ENCODE measurements at regions not wholly inside any gene's neighbourhood (a gene's known extent, or its start where the extent isn't known, plus 50 kb on each side); places are given as distances from the start of the nearest gene placed in this dataset.

DNA sequence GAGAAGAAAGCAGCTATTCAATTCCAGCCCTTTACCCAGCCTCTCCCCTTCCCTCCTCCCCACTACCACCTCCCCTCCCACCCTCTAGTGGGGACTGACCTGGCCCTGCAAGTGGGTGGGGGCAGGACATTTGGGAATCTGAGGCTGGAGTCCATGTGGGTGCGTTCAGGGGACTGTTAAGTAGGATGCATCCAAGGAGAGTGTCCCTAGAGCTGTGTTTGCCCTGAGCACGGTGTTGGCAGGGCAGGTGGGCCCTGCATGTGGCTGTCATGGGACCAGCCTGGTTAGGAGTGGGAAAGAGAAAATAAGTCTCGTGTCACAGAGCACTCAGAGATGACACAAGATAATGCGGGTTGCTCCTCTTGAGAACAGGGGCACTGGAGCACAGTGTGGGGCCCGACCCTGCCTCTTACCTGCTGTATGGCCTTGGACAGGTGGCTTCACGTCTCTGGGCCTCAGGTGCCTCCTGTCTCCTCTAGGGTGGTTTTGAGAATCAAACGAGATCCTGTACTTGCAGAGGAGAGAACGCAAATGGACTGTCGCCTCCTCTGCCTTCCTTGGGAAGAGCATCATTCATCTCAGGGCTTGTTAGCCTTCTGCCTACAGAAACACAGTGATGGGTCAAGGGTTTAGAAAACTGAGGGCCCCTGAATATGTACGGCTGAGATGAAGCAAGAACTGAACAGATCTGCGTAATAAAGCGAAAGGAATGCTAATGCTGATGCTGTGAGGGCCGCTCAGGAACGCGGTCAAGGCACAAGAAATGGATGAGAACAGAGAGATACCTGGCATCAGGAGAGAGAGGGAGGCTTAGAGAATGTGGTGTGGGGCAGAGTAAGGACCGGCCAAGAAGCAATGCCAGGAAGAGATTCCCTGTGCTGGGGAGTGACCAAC, 187.7 kb upstream of the HAAO start:
- Histone ChIP-seq H3K9me3 (ENCODE audit: control insufficient read depth, low read length) (no peaks in the 10 kb centered on the region), H3K36me3 (ENCODE audit: control insufficient read depth, insufficient read depth, low read length) (no peaks in the 10 kb centered on the region), H3K9ac (no peak overlapping the region), H3K27ac (no peak overlapping the region), H3K4me3 (ENCODE audit: low read depth, low read length) (no peak overlapping the region), H3K27me3 (ENCODE audit: control insufficient read depth, insufficient read depth, low read length) (no peaks in the 10 kb centered on the region), H3K4me1 (no peaks in the 10 kb centered on the region), H3K4me2 (ENCODE audit: low read length) (no peak overlapping the region), H3K79me2 (no peaks in the 10 kb centered on the region), H2AFZ (no peak overlapping the region)
- TF ChIP-seq, protein P1, sequence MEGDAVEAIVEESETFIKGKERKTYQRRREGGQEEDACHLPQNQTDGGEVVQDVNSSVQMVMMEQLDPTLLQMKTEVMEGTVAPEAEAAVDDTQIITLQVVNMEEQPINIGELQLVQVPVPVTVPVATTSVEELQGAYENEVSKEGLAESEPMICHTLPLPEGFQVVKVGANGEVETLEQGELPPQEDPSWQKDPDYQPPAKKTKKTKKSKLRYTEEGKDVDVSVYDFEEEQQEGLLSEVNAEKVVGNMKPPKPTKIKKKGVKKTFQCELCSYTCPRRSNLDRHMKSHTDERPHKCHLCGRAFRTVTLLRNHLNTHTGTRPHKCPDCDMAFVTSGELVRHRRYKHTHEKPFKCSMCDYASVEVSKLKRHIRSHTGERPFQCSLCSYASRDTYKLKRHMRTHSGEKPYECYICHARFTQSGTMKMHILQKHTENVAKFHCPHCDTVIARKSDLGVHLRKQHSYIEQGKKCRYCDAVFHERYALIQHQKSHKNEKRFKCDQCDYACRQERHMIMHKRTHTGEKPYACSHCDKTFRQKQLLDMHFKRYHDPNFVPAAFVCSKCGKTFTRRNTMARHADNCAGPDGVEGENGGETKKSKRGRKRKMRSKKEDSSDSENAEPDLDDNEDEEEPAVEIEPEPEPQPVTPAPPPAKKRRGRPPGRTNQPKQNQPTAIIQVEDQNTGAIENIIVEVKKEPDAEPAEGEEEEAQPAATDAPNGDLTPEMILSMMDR (IDR thresholded peaks at IDR 0.05): no peak

DNA sequence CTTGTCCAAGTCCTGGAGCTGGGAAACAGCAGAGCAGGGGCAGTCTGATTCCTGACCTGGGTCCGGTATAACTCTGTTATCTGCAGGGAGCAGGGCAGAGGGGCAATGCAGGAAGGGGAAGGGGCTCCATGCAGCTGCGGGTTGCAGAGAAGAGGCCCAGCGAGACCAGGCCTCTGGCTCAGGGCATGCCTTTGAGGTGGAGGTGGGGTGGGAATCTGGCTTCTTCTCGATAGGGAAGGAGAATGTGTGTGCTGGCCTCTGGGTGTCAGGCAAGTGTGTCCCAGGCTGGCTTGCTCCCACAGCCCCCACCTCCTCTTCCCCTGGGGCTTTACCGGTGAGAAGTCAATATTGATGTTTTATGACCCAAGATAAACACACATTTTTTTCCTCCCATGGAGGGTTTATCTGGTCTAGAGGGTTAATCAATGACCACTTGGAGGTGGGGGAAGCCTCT, 187.1 kb upstream of the HAAO start:
- no peak overlapping the region for H3K4me3 ChIP-seq (ENCODE audit: low read depth, low read length)
- H3K27ac ChIP-seq: no peak overlapping the region
- H3K9me3 ChIP-seq (ENCODE audit: control insufficient read depth, low read length): no peaks in the 10 kb centered on the region
- H3K4me1 ChIP-seq: no peaks in the 10 kb centered on the region
- no peak overlapping the region for H3K4me2 ChIP-seq (ENCODE audit: low read length)
- no peak overlapping the region for H2AFZ ChIP-seq
- TF ChIP-seq, protein P1 (IDR thresholded peaks at IDR 0.05): no peak
- H3K79me2 ChIP-seq: no peaks in the 10 kb centered on the region
- no peaks in the 10 kb centered on the region for H3K36me3 ChIP-seq (ENCODE audit: control insufficient read depth, insufficient read depth, low read length)
- no peaks in the 10 kb centered on the region for H3K27me3 ChIP-seq (ENCODE audit: control insufficient read depth, insufficient read depth, low read length)
- no peak overlapping the region for H3K9ac ChIP-seq

DNA sequence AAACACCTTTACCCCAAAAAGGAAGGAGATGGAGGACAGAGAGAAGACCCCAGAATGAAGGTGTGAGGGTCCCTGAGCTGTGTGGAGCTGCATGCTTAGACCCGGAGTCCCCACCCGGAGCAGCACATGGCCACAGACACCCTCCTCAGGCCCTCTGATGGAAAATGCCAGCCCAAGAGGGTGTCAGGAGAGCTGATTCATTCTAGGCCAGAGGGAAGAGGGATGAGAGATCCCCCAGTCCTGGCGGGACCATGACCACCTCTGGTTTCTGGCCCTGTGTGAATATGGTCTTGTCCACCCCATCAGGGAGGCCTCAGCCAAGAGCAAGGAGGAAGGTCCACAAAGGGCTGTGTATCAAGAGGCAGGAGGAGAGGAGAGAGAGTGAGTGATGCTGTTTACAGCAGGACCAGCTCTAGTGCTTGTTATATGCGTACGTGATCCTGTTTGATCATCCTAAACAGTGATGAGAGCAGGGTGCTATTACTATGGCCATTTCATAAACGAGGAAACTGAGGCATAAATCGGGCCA, 186.6 kb upstream of the HAAO start:
- H3K4me3 ChIP-seq (ENCODE audit: low read depth, low read length): no peak overlapping the region
- H3K4me1 ChIP-seq: no peaks in the 10 kb centered on the region
- no peaks in the 10 kb centered on the region for H3K9me3 ChIP-seq (ENCODE audit: control insufficient read depth, low read length)
- H3K9ac ChIP-seq: no peak overlapping the region
- no peak overlapping the region for H3K27ac ChIP-seq
- H3K27me3 ChIP-seq (ENCODE audit: control insufficient read depth, insufficient read depth, low read length): no peaks in the 10 kb centered on the region
- TF ChIP-seq, protein P1 (IDR thresholded peaks at IDR 0.05): no peak
- no peak overlapping the region for H2AFZ ChIP-seq
- no peaks in the 10 kb centered on the region for H3K36me3 ChIP-seq (ENCODE audit: control insufficient read depth, insufficient read depth, low read length)
- no peaks in the 10 kb centered on the region for H3K79me2 ChIP-seq
- H3K4me2 ChIP-seq (ENCODE audit: low read length): no peak overlapping the region

DNA sequence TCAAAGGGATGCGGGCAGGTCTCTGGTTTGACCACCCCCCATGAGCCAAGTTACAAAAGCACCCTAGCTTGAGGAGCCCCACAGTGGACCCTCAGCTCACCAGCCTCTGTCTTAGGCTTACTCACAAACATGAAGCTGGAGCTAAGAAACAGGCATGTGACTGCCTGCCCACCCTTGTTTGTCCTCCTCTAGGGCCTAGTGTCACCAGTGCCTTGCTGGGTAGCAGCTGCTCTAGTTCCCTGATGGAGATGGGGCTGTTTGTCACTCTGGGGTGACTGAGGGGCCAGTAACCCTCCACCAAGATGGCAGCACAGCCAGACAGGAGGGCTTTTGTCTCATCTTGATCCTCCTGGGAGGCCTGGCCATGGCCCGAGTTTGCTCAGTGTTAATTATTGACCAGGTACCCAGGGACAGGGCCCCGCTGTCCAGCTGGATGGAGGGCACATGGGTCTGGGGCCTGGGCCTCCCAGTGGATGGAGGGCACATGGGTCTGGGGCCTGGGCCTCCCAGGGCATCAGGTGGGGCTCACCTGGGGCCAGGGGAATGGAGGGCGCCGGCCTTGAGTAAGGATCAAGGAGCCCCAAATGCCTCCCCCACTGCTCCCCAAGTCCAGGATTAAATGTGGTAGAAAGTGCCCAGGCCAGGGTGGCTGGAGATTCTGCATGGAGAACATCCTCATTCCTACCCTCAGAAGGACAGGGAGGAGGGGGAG, 185.9 kb upstream of the HAAO start:
- Histone ChIP-seq H3K4me1 (no peaks in the 10 kb centered on the region), H3K9me3 (ENCODE audit: control insufficient read depth, low read length) (no peaks in the 10 kb centered on the region), H3K27me3 (ENCODE audit: control insufficient read depth, insufficient read depth, low read length) (no peaks in the 10 kb centered on the region), H3K79me2 (no peaks in the 10 kb centered on the region), H3K27ac (no peak overlapping the region), H3K4me2 (ENCODE audit: low read length) (no peak overlapping the region), H3K9ac (no peak overlapping the region), H2AFZ (no peak overlapping the region), H3K4me3 (ENCODE audit: low read depth, low read length) (no peak overlapping the region), H3K36me3 (ENCODE audit: control insufficient read depth, insufficient read depth, low read length) (no peaks in the 10 kb centered on the region)
- TF ChIP-seq, protein P1 (IDR thresholded peaks at IDR 0.05): no peak

Data from parathyroid adenoma (tissue), 2 donors.